Effector memory CD4-positive, alpha-beta T cell (primary cell): ENCODE measurements at regions not wholly inside any gene's neighbourhood (a gene's known extent, or its start where the extent isn't known, plus 50 kb on each side); places are given as distances from the start of the nearest gene placed in this dataset.

ENCODE experiments used
- DNase-seq, 3 donors: peaks; one replicate each; pipeline ENCODE4 v3.0.0-alpha.2; 2020
- H3K27ac ChIP-seq: 2 replicates; pipeline ENCODE4 v1.7.0; 2013; ENCODE audit warnings: mild to moderate bottlenecking, low read length, moderate library complexity; ENCODE audit not compliant: insufficient read depth, poor library complexity, severe bottlenecking
- H3K27me3 ChIP-seq: replicated peaks from 2 replicates; pipeline ENCODE4 v1.7.0; 2013; ENCODE audit warnings: mild to moderate bottlenecking, low read length; ENCODE audit not compliant: insufficient read depth, control insufficient read depth, poor library complexity, severe bottlenecking
- H3K36me3 ChIP-seq: 2 replicates; pipeline ENCODE4 v1.7.0; 2013; ENCODE audit warnings: mild to moderate bottlenecking, low read length, moderate library complexity; ENCODE audit not compliant: control insufficient read depth, insufficient read depth
- H3K4me1 ChIP-seq: 2 replicates; pipeline ENCODE4 v1.7.0; 2013; ENCODE audit warnings: low read length, mild to moderate bottlenecking; ENCODE audit not compliant: control insufficient read depth, insufficient read depth, poor library complexity, severe bottlenecking
- H3K4me3 ChIP-seq: 2 replicates; pipeline ENCODE4 v1.7.0; 2013; ENCODE audit warnings: low read length, low read depth, mild to moderate bottlenecking; ENCODE audit not compliant: insufficient read depth, poor library complexity, severe bottlenecking
- H3K9me3 ChIP-seq: 2 replicates; pipeline ENCODE4 v1.7.0; 2013; ENCODE audit warnings: mild to moderate bottlenecking, low read length, moderate library complexity; ENCODE audit not compliant: control insufficient read depth

GRCh38 chr16:22727285-22728166, 86.4 kb upstream of the HS3ST2 start:
- DNase-seq, result no peak
- Histone ChIP-seq H3K9me3 (no peaks in the 10 kb centered on the region), H3K36me3 (no peaks in the 10 kb centered on the region), H3K4me1 (no peaks in the 10 kb centered on the region), H3K27me3 (no peaks in the 10 kb centered on the region), H3K4me3 (no peak overlapping the region), H3K27ac (no peak overlapping the region)

GRCh38 chr16:22728167-22728836, 85.7 kb upstream of the HS3ST2 start:
- no peak overlapping the region for H3K4me3 ChIP-seq
- no peaks in the 10 kb centered on the region for H3K27me3 ChIP-seq
- no peaks in the 10 kb centered on the region for H3K4me1 ChIP-seq
- no peaks in the 10 kb centered on the region for H3K36me3 ChIP-seq
- no peaks in the 10 kb centered on the region for H3K9me3 ChIP-seq
- H3K27ac ChIP-seq, result no peak overlapping the region
- no peak for DNase-seq

GRCh38 chr16:22732400-22732799, 81.6 kb upstream of the HS3ST2 start:
- no peaks in the 10 kb centered on the region for H3K9me3 ChIP-seq
- no peaks in the 10 kb centered on the region for H3K4me1 ChIP-seq
- DNase-seq, result no peak
- H3K27me3 ChIP-seq, result no peaks in the 10 kb centered on the region
- no peaks in the 10 kb centered on the region for H3K36me3 ChIP-seq
- no peak overlapping the region for H3K27ac ChIP-seq
- H3K4me3 ChIP-seq, result no peak overlapping the region

- no peak for DNase-seq
- H3K36me3 ChIP-seq, result no peaks in the 10 kb centered on the region
- no peaks in the 10 kb centered on the region for H3K9me3 ChIP-seq
- no peaks in the 10 kb centered on the region for H3K27me3 ChIP-seq
- H3K27ac ChIP-seq, result no peak overlapping the region
- no peak overlapping the region for H3K4me3 ChIP-seq
- no peaks in the 10 kb centered on the region for H3K4me1 ChIP-seq
Measured at GRCh38 chr16:22732959-22733358, 81.0 kb upstream of the HS3ST2 start.

GRCh38 chr16:22734368-22734767, 79.6 kb upstream of the HS3ST2 start:
- Histone ChIP-seq H3K27ac (no peak overlapping the region), H3K36me3 (no peaks in the 10 kb centered on the region)
- DNase-seq, result no peak

GRCh38 chr16:22736791-22737190, 77.2 kb upstream of the HS3ST2 start:
- Histone ChIP-seq H3K27me3 (no peaks in the 10 kb centered on the region), H3K27ac (no peak overlapping the region), H3K9me3 (no peaks in the 10 kb centered on the region), H3K4me1 (no peaks in the 10 kb centered on the region), H3K36me3 (no peaks in the 10 kb centered on the region), H3K4me3 (no peak overlapping the region)
- DNase-seq, result no peak

More at GRCh38 chr16:22734368-22734767, 79.6 kb upstream of the HS3ST2 start:
- H3K4me3 ChIP-seq, result no peak overlapping the region
- H3K27me3 ChIP-seq, result no peaks in the 10 kb centered on the region
- no peaks in the 10 kb centered on the region for H3K4me1 ChIP-seq
- H3K9me3 ChIP-seq, result no peaks in the 10 kb centered on the region

- no peaks in the 10 kb centered on the region for H3K9me3 ChIP-seq
- no peaks in the 10 kb centered on the region for H3K36me3 ChIP-seq
- no peak for DNase-seq
- no peaks in the 10 kb centered on the region for H3K4me1 ChIP-seq
- H3K27me3 ChIP-seq, result no peaks in the 10 kb centered on the region
- H3K4me3 ChIP-seq, result no peak overlapping the region
- H3K27ac ChIP-seq, result no peak overlapping the region
Measured at GRCh38 chr16:22739077-22739476, 74.9 kb upstream of the HS3ST2 start.

- no peak for DNase-seq
- Histone ChIP-seq H3K4me3 (no peak overlapping the region), H3K27me3 (no peaks in the 10 kb centered on the region), H3K36me3 (no peaks in the 10 kb centered on the region), H3K9me3 (peaks cover 4% of the 10 kb centered on the region), H3K27ac (no peak overlapping the region), H3K4me1 (no peaks in the 10 kb centered on the region)
Measured at GRCh38 chr16:22743401-22743800, 70.6 kb upstream of the HS3ST2 start.

- no peaks in the 10 kb centered on the region for H3K36me3 ChIP-seq
- no peak overlapping the region for H3K27ac ChIP-seq
- no peak overlapping the region for H3K4me3 ChIP-seq
- H3K9me3 ChIP-seq, result peaks cover 2% of the 10 kb centered on the region
- H3K27me3 ChIP-seq, result no peaks in the 10 kb centered on the region
- no peaks in the 10 kb centered on the region for H3K4me1 ChIP-seq
- no peak for DNase-seq
Measured at GRCh38 chr16:22751104-22751667, 62.8 kb upstream of the HS3ST2 start.

GRCh38 chr16:22751685-22752084, 62.3 kb upstream of the HS3ST2 start:
- Histone ChIP-seq H3K4me1 (no peaks in the 10 kb centered on the region), H3K36me3 (no peaks in the 10 kb centered on the region), H3K27me3 (no peaks in the 10 kb centered on the region), H3K9me3 (no peaks in the 10 kb centered on the region), H3K27ac (no peak overlapping the region), H3K4me3 (no peak overlapping the region)
- no peak for DNase-seq
